ENCODE measurements at regions not wholly inside any gene's neighbourhood (a gene's known extent, or its start where the extent isn't known, plus 50 kb on each side); places are given as distances from the start of the nearest gene placed in this dataset.

DNA sequence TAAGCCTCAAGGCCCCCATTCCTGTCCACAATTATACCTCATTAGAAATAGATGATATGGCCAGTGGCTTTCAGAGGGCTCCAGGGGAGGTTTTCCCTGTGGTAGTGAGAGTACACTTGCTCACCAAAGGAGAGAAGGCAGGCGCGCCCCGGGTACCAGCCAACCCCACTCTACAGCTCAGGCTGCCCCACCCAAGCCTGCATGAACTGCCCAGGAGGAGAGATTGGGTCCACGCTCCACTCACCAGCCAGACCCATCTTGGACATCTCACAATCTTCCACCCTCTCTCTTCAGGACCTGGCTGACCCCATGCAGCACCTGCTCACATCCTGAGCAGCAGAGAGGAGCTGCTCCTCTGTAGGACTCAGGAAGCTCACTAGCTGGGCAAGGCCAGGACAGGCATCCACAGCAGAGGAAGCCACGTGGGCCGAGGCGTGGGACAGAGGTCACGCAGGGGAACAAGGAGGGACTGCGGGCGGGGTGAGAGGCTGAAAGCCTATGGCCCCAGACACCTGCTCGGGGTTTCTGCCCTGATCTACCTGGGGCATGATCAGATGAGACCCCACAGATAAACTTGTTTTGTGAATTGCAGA lies 53.9 kb upstream of the GLI2 start:
- H4K20me1 ChIP-seq (ENCODE audit: control insufficient read depth, insufficient read depth, low read length, poor library complexity, severe bottlenecking) = no peaks in the 10 kb centered on the region
- Mint-ChIP-seq H3K4me1 (peaks cover 2% of the 10 kb centered on the region), H3K9me3 (ENCODE audit: insufficient read depth) (no peaks in the 10 kb centered on the region), H3K27ac (no peak overlapping the region), H3K27me3 (peaks cover 40% of the 10 kb centered on the region), H3K4me3 (no peak overlapping the region)
- H3K4me1 ChIP-seq (ENCODE audit: control insufficient read depth in 2 of 2, insufficient read depth in 2 of 2, low read length in 2 of 2) = peaks cover 3% of the 10 kb centered on the region in 2 donors
- H3K9ac ChIP-seq (ENCODE audit: low read length) = no peak overlapping the region
- peaks cover 0 to 7% (median 0%) of the 10 kb centered on the region in 4 experiments for H3K27me3 ChIP-seq (replicated peaks in 1 of 4; ENCODE audit: control extremely low read depth in 1 of 4, control insufficient read depth in 3 of 4, insufficient read depth in 4 of 4, low read length in 3 of 4)
- POLR2A ChIA-PET = no interaction called here
- CTCF ChIA-PET = interaction anchor here (1.0 to 2.8 kb wide), 5 partner anchors 9 to 979 kb away, joined by 3 to 25 read pairs (median 10); no protein-coding TSS in a partner anchor
- no peak overlapping the region for H3K4me2 ChIP-seq (replicated peaks; ENCODE audit: low read depth, low read length, poor library complexity, severe bottlenecking)
- 92% methylated on average over 11 of the region's 11 CpGs for WGBS (ENCODE audit: insufficient coverage)
- H3K4me3 ChIP-seq (ENCODE audit: control extremely low read depth in 1 of 5, extremely low read depth in 1 of 5, insufficient read depth in 1 of 5, low read depth in 2 of 5, low read length in 4 of 5) = no peak overlapping the region
- no peak overlapping the region for H2AFZ ChIP-seq (ENCODE audit: insufficient read depth, low read depth, low read length, poor library complexity, severe bottlenecking)
- intact Hi-C loops (cut with micrococcal nuclease) = loop anchor here (2.0 to 5.0 kb wide), 2 partner anchors 1041 to 1274 kb away; no protein-coding TSS in a partner anchor
- no peak overlapping the region for H3K27ac ChIP-seq (ENCODE audit: low read length in 2 of 2)
- no peaks in the 10 kb centered on the region for H3K36me3 ChIP-seq (replicated peaks in 1 of 2; ENCODE audit: control extremely low read depth in 1 of 2, control insufficient read depth in 1 of 2, extremely low read depth in 1 of 2, insufficient read depth in 2 of 2, low read length in 1 of 2)
- DNase-seq (no peak), ATAC-seq (ENCODE audit: low read depth) (no peak)
- no peaks in the 10 kb centered on the region for H3K79me2 ChIP-seq (ENCODE audit: control insufficient read depth, insufficient read depth, low read length)
- TF ChIP-seq EZH2 (IDR thresholded peaks at IDR 0.05; ENCODE audit: borderline replicate concordance, insufficient read depth, low read depth, low read length, poor library complexity, severe bottlenecking) (no peak), CTCF (IDR thresholded peaks at IDR 0.05) (no peak)
- no peaks in the 10 kb centered on the region for H3K9me3 ChIP-seq (ENCODE audit: control extremely low read depth in 1 of 3, control insufficient read depth in 2 of 3, insufficient read depth in 1 of 3, low read length in 2 of 3)

DNA sequence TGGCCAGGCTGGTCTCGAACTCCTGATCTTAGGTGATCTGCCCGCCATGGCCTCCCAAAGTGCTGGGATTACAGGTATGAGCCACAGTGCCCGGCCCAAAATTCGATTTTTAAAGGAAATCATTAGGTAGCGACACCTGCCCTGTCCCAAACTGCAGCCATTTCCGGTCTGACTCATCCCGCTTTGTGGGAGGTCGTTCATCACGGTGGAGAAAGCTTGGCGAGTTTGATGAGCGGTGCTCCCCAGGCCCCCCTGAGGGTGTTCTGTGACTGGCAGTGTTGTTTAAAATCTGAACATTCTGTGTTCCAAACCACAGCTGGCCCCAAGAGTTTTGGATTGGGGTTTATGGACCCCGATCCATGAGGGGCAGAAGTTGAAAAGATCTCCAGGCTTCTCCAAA lies 53.0 kb upstream of the GLI2 start:
- H3K4me1 Mint-ChIP-seq = peaks cover 2% of the 10 kb centered on the region
- Histone ChIP-seq H3K9me3 (ENCODE audit: control extremely low read depth in 1 of 3, control insufficient read depth in 2 of 3, insufficient read depth in 1 of 3, low read length in 2 of 3) (no peaks in the 10 kb centered on the region), H3K9ac (ENCODE audit: low read length) (no peak overlapping the region), H3K27me3 (replicated peaks in 1 of 4; ENCODE audit: control extremely low read depth in 1 of 4, control insufficient read depth in 3 of 4, insufficient read depth in 4 of 4, low read length in 3 of 4) (peaks cover 0 to 4% (median 0%) of the 10 kb centered on the region in 4 experiments), H3K79me2 (ENCODE audit: control insufficient read depth, insufficient read depth, low read length) (no peaks in the 10 kb centered on the region), H3K4me2 (replicated peaks; ENCODE audit: low read depth, low read length, poor library complexity, severe bottlenecking) (no peak overlapping the region), H3K27ac (ENCODE audit: low read length in 2 of 2) (no peak overlapping the region), H3K4me1 (ENCODE audit: control insufficient read depth in 2 of 2, insufficient read depth in 2 of 2, low read length in 2 of 2) (peaks cover 3% of the 10 kb centered on the region in 2 donors), H4K20me1 (ENCODE audit: control insufficient read depth, insufficient read depth, low read length, poor library complexity, severe bottlenecking) (no peaks in the 10 kb centered on the region), H2AFZ (ENCODE audit: insufficient read depth, low read depth, low read length, poor library complexity, severe bottlenecking) (no peak overlapping the region), H3K36me3 (replicated peaks in 1 of 2; ENCODE audit: control extremely low read depth in 1 of 2, control insufficient read depth in 1 of 2, extremely low read depth in 1 of 2, insufficient read depth in 2 of 2, low read length in 1 of 2) (no peaks in the 10 kb centered on the region), H3K4me3 (ENCODE audit: control extremely low read depth in 1 of 5, extremely low read depth in 1 of 5, insufficient read depth in 1 of 5, low read depth in 2 of 5, low read length in 4 of 5) (no peak overlapping the region)
- intact Hi-C loops (cut with micrococcal nuclease) = loop anchor here (5.0 kb wide), 1 partner anchor 1275 kb away; no protein-coding TSS in a partner anchor
- no peak for ATAC-seq (ENCODE audit: low read depth)
- H3K27me3 Mint-ChIP-seq = peaks cover 33% of the 10 kb centered on the region
- TF ChIP-seq CTCF (IDR thresholded peaks at IDR 0.05) (no peak), EZH2 (IDR thresholded peaks at IDR 0.05; ENCODE audit: borderline replicate concordance, insufficient read depth, low read depth, low read length, poor library complexity, severe bottlenecking) (no peak)
- WGBS (ENCODE audit: insufficient coverage) = 84% methylated on average over 10 of the region's 12 CpGs
- H3K4me3 Mint-ChIP-seq = no peak overlapping the region
- CTCF ChIA-PET = interaction anchor here (0.7 to 2.8 kb wide), 5 partner anchors 24 to 1036 kb away, joined by 3 to 25 read pairs (median 3); no protein-coding TSS in a partner anchor
- H3K9me3 Mint-ChIP-seq (ENCODE audit: insufficient read depth) = no peaks in the 10 kb centered on the region
- no peak overlapping the region for H3K27ac Mint-ChIP-seq
- no peak for DNase-seq
- POLR2A ChIA-PET = no interaction called here

All from B cell (primary cell).